PC-9 (cell line): ENCODE measurements at regions not wholly inside any gene's neighbourhood (a gene's known extent, or its start where the extent isn't known, plus 50 kb on each side); places are given as distances from the start of the nearest gene placed in this dataset.

Experiments used
- BruUV-seq: library from RNA; stranded (reverse); fragments of 400-500 nt; replicated peaks from 2 replicates; lab custom pipeline; 2021; lab: Mats Ljungman, UMichigan
- CTCF ChIA-PET: fragments of 300-600 bp; sonication (Branson Sonifier 250); formaldehyde crosslinking; loops from one replicate; lab custom pipeline; 2022; ENCODE audit warnings: antibody characterized with exemption; lab: Charles Lee
- POLR2A ChIA-PET: fragments of 300-600 bp; sonication (Branson Sonifier 250); formaldehyde crosslinking; loops from one replicate; lab custom pipeline; 2022; ENCODE audit warnings: antibody characterized with exemption; ENCODE audit not compliant: unreplicated experiment; lab: Charles Lee
- DNase-seq, 2 experiments: peaks; one replicate each; pipeline versions ENCODE4 v3.0.0 to v3.0.0-alpha.2; 2015 to 2022; ENCODE audit warnings: mixed read lengths in 1 of 2
- H2AFZ ChIP-seq: fragments of 200-600 bp; sonication (generic); 2 replicates; pipeline ENCODE4 v1.8.1; 2017; ENCODE audit warnings: antibody characterized with exemption
- H3F3A ChIP-seq: fragments of 200-600 bp; sonication (generic); 2 replicates; pipeline ENCODE4 v1.8.1; 2017; ENCODE audit warnings: antibody characterized with exemption, mild to moderate bottlenecking, low read depth; ENCODE audit not compliant: insufficient read depth
- H3K27ac ChIP-seq: fragments of 200-600 bp; sonication (generic); 2 replicates; pipeline ENCODE4 v1.6.1; 2016; ENCODE audit warnings: mixed run types
- H3K27me3 ChIP-seq: fragments of 200-600 bp; sonication (generic); 2 replicates; pipeline ENCODE4 v1.6.1; 2016; ENCODE audit warnings: low read depth, mixed run types; ENCODE audit not compliant: insufficient read depth
- H3K36me3 ChIP-seq: fragments of 200-600 bp; sonication (generic); 2 replicates; pipeline ENCODE4 v1.6.1; 2016; ENCODE audit warnings: low read depth, mixed run types
- H3K4me1 ChIP-seq: fragments of 200-600 bp; sonication (generic); replicated peaks from 2 replicates; pipeline ENCODE4 v1.6.1; 2016; ENCODE audit warnings: mixed run types; ENCODE audit not compliant: insufficient read depth
- H3K4me2 ChIP-seq: fragments of 200-600 bp; sonication (generic); 2 replicates; pipeline ENCODE4 v1.6.1; 2017; ENCODE audit warnings: mixed run types
- H3K4me3 ChIP-seq: fragments of 200-600 bp; sonication (generic); 2 replicates; pipeline ENCODE4 v1.6.1; 2016; ENCODE audit warnings: mixed run types
- H3K79me2 ChIP-seq: fragments of 200-600 bp; sonication (generic); 2 replicates; pipeline ENCODE4 v1.6.1; 2017; ENCODE audit warnings: low read depth, mixed run types
- H3K9me2 ChIP-seq: fragments of 200-600 bp; sonication (generic); 2 replicates; pipeline ENCODE4 v1.8.1; 2017; ENCODE audit warnings: mild to moderate bottlenecking; ENCODE audit not compliant: insufficient read depth
- H3K9me3 ChIP-seq: fragments of 200-600 bp; sonication (generic); 2 replicates; pipeline ENCODE4 v1.8.1; 2016; ENCODE audit warnings: low read depth; ENCODE audit not compliant: insufficient read depth
- H4K20me1 ChIP-seq: fragments of 200-600 bp; sonication (generic); 2 replicates; pipeline ENCODE4 v1.8.1; 2017; ENCODE audit not compliant: insufficient read depth
- CTCF ChIP-seq: fragments of 200-600 bp; sonication (generic); conservative IDR thresholded peaks from 2 replicates; pipeline ENCODE4 v1.6.1; 2017; ENCODE audit warnings: mixed run types, antibody characterized with exemption, mild to moderate bottlenecking, moderate library complexity
- EZH2 ChIP-seq: fragments of 200-600 bp; sonication (generic); IDR thresholded peaks from 2 replicates; pipeline ENCODE4 v1.8.0; 2017; ENCODE audit warnings: antibody characterized with exemption, low read depth
- intact Hi-C: fragments of 100-400 bp; cut with micrococcal nuclease; formaldehyde crosslinking; loops from one replicate; pipeline ENCODE4 v1.10.0; 2022; ENCODE audit not compliant: unreplicated experiment

- H3K4me1 ChIP-seq = no peaks in the 10 kb centered on the region
- DNase-seq = no peak
- no peaks in the 10 kb centered on the region for H3K9me3 ChIP-seq
- H4K20me1 ChIP-seq = no peaks in the 10 kb centered on the region
- no peaks in the 10 kb centered on the region for H3F3A ChIP-seq
- intact Hi-C loops = no loop called here
- POLR2A ChIA-PET = interaction anchor here (0.6 to 0.7 kb wide), 2 partner anchors 235 to 505 kb away, joined by 3 to 5 read pairs; no protein-coding TSS in a partner anchor
- no peak overlapping the region for H2AFZ ChIP-seq
- CTCF ChIA-PET = no interaction called here
- no TSS peak for BruUV-seq
- no peaks in the 10 kb centered on the region for H3K9me2 ChIP-seq
- no peaks in the 10 kb centered on the region for H3K27me3 ChIP-seq
- TF ChIP-seq CTCF (no peak), EZH2 (no peak)
- H3K36me3 ChIP-seq = no peaks in the 10 kb centered on the region
- H3K79me2 ChIP-seq = no peaks in the 10 kb centered on the region
- H3K4me3 ChIP-seq = no peak overlapping the region
- H3K4me2 ChIP-seq = no peak overlapping the region
- no peak overlapping the region for H3K27ac ChIP-seq
These were observed 344.7 kb downstream of the PABPC4L start for GRCh38 chr4:133856731-133857355.

DNA sequence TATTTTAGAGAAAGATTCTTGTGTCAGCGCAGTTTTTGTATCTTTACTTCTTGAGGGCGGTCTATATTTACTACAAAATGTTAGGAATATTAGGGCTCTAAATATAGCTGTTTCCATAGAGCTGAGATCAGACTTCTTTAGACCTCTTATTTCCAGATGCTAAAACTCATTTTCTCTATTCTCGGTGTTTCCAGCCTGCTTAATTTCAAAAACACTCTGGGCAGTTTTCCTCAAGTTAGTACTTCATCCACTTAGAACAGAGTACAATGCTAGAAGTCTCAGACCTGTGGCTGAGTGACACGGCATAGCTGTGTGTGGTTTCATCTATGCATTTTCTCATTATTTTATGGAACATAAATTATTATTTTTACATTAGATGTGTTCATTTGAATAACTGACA is 346.6 kb downstream of the PABPC4L start:
- Histone ChIP-seq H3F3A (no peaks in the 10 kb centered on the region), H3K27me3 (no peaks in the 10 kb centered on the region), H3K36me3 (no peaks in the 10 kb centered on the region), H3K9me3 (no peaks in the 10 kb centered on the region), H3K27ac (no peak overlapping the region), H3K4me2 (no peak overlapping the region), H2AFZ (no peak overlapping the region), H3K4me1 (no peaks in the 10 kb centered on the region), H3K4me3 (no peak overlapping the region), H4K20me1 (no peaks in the 10 kb centered on the region), H3K9me2 (no peaks in the 10 kb centered on the region), H3K79me2 (no peaks in the 10 kb centered on the region)
- no peak for TF ChIP-seq EZH2
- no peak for TF ChIP-seq CTCF
- DNase-seq = no peak
- ChIA-PET POLR2A (no interaction called here), CTCF (no interaction called here)
- no TSS peak for BruUV-seq
- intact Hi-C loops = no loop called here

GRCh38 chr4:133839326-133839725 is 362.3 kb downstream of the PABPC4L start:
- TF ChIP-seq CTCF (0 out of 2 replicates have a peak, but pooled peaks have one; percentile 21), EZH2 (no peak)
- Histone ChIP-seq H3F3A (no peaks in the 10 kb centered on the region), H3K9me3 (no peaks in the 10 kb centered on the region), H3K27me3 (no peaks in the 10 kb centered on the region), H4K20me1 (no peaks in the 10 kb centered on the region), H3K36me3 (no peaks in the 10 kb centered on the region), H3K4me1 (no peaks in the 10 kb centered on the region), H3K9me2 (no peaks in the 10 kb centered on the region), H2AFZ (no peak overlapping the region), H3K4me2 (no peak overlapping the region), H3K79me2 (no peaks in the 10 kb centered on the region), H3K4me3 (no peak overlapping the region), H3K27ac (no peak overlapping the region)
- ChIA-PET POLR2A (no interaction called here), CTCF (interaction anchor here (1.4 kb wide), 1 partner anchor 685 kb away, joined by 3 read pairs; no protein-coding TSS in a partner anchor)
- no TSS peak for BruUV-seq
- intact Hi-C loops = no loop called here
- no peak for DNase-seq
